CD4-positive, alpha-beta T cell treated with Interleukin-21 for 1 hour (primary cell): ENCODE measurements at regions not wholly inside any gene's neighbourhood (a gene's known extent, or its start where the extent isn't known, plus 50 kb on each side); places are given as distances from the start of the nearest gene placed in this dataset.

Experiments used
- DNase-seq: peaks from one replicate; pipeline ENCODE4 v3.0.0-alpha.2; 2020

GRCh38 chr20:4600308-4601014, 85.8 kb upstream of the PRNP start:
- no peak for DNase-seq

- no peak for DNase-seq
Observed at GRCh38 chr20:4597215-4597614, 89.0 kb upstream of the PRNP start.

- DNase-seq = no peak
Observed at GRCh38 chr20:4593149-4593525, 93.1 kb upstream of the PRNP start.

- DNase-seq = peak; percentile 41
Observed at GRCh38 chr20:4592316-4593148, 93.7 kb upstream of the PRNP start.

- DNase-seq = no peak
Observed at GRCh38 chr20:4591975-4592315, 94.3 kb upstream of the PRNP start.

DNA sequence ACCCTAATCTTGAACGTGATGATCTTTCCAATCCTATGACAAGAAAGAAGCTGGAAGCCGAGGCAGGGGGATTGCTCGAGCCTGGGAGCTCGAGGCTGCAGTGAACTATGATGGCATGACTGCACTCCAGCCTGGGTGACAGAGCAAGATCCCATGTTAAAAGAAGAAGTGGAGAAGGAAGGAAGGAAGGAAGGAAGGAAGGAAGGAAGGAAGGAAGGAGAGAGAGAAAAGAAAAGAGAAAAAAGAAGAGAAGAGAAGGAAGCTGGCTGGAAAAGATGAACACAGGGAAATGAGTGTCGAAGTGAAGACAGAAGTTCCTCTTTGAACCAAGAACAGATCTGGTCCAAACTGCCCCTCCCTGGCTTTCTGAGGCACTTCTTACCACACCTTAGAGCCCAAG, 100.5 kb upstream of the PRNP start:
- DNase-seq = no peak

DNA sequence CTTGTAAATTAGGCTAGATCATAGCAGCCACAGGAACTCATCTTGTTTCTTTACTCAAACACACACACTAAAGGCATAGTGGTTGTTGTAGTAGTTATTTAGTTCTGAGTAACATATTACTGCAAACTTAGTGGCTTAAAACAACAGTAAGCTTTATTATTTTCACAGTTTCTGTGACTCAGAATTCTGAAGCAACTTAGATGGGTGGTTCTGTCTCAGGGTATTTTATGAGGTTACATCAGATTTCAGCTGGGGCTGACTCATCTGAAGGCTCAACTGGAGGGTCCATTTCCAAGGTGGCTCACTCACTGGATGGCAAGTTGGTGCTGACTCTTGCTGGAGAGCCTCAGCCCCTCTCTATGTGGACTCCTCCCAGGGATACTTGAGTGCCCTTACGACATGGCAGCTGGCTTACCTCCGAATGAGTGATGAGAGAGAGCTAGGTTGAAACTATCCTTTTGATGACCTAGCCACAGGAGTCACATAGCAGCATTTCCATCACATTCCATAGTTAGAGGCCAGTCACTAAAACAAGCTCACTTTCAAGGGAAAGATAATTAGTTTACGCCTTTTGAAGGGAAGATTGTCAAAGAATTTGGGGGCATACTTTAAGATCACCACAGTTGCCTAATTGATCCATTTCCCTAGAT, 101.0 kb upstream of the PRNP start:
- no peak for DNase-seq

DNA sequence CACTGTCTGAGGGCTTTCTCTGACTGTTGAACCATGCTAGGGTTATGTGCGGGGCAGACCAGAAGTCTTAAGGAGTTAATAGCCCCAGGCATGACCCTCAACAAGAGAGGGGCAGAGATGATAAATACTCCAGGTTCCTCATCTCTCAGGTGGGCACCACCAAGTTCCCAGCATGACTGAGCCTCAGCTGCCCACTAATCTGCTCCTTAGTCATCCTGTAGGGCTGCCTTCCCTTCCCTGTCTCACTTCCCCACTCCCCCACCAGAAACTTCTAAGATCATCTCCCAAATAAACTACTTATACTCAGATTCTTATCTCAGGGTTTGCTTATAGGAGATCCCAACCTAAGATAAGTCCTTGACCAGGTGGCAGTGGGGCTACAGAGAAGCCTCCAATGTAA, 101.7 kb upstream of the PRNP start:
- no peak for DNase-seq

DNA sequence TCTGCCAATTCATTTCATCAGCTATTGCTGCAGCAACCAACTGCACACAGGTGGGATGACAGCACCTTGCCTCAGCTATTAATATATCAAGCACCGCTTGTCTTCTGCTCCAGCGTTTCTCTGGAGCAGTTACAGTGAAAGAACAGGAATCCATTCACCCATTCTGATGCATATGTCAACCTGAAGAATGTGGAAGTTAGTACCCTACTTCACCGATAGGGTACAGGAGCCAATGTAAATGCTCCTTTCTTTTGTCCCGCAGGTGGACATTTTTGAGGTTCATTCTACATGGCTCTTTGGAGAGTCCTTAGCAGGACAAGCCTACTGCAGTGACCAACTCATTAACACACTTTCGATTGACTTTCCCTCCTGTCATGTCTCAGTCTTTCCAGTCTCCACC, 104.4 kb upstream of the PRNP start:
- DNase-seq = no peak

DNA sequence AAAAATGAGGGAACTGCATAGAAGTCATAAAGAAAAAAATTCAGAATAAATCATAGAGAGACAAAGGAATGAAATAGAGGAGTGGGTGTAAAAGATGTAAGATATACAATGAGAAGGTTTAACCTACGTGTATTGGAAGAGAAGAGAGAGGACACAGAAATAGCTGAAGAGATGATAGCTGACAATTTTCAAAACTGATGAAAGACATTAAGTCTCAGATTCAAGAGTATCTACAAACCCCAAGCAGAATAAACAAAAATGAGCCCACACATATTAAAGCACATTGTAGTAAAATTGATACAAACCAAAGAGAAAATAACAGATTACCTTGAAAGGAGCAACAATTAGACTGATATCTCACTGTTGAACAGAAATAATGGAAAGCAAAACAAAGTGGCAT, 107.9 kb upstream of the PRNP start:
- DNase-seq = no peak

- DNase-seq = no peak
Observed at GRCh38 chr20:4574356-4574690, 111.9 kb upstream of the PRNP start.

GRCh38 chr20:4573564-4574355, 112.5 kb upstream of the PRNP start:
- no peak for DNase-seq

- DNase-seq = no peak
Observed at GRCh38 chr20:4571759-4572531, 114.3 kb upstream of the PRNP start.

DNA sequence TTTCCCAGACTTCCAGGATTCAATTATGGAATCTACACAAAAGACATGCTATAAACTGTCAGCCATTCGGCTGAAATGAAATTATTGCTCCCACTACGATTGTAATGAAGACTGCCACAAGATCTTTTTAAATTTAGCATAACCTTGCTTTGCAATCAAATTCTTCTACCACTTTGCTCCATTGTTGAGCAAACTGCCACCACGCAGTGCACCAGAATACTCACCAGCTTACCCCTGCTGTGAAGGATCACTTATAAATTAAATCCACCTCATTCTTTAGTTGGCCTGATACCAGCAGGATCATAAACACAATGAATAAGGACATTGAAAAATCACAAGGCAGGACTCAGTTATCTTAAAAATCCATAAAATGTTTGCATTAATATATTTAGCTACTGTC, 116.4 kb upstream of the PRNP start:
- no peak for DNase-seq

GRCh38 chr20:4569092-4569491, 117.2 kb upstream of the PRNP start:
- DNase-seq = no peak

DNA sequence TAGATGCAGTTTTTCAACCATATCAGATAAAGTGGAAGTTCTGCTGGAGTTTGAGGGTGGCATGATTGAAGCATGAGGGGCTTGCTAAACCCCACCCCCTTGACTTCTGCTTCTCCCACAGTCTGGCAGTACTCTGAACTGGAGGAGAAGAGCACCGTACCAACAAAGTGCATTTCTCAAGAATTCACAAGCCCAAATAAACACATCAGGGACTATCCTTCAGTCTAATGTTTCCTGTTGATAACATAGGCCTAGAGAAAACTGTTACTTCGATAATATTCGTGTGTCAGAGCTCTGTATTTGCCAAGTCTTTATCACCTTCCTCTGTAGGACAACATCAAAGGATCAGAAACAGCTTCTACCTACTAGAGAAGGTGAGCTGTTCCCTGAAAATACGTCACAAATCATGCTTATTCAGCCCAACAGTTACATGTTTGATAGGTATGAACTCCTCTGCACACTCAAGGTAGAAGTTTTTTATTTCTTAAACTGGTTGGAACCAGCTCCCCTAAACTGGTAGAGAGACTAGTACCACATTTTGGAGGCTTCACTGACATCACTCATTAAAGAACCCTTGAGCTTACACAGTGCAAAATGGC, 117.8 kb upstream of the PRNP start:
- no peak for DNase-seq

DNA sequence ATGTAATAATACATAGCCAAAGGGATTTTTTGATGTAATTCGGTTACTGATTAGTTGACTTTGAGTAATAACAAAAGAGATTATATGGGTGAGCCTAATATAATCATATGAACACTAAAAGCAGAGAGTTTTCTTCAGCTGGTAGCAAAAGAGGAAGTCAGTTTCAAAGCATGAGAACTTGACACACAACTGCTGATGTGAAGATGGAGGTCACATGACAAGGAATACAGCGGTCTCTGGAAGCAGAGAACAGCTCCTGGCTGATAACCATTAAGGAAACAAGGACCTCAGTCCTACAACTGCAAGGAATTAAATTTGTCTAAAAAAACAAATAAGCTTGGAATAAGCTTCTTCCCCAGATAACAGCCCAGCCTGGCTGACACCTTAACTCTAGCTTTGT, 119.1 kb upstream of the PRNP start:
- no peak for DNase-seq

GRCh38 chr20:4563534-4563933, 122.7 kb upstream of the PRNP start:
- DNase-seq = no peak

DNA sequence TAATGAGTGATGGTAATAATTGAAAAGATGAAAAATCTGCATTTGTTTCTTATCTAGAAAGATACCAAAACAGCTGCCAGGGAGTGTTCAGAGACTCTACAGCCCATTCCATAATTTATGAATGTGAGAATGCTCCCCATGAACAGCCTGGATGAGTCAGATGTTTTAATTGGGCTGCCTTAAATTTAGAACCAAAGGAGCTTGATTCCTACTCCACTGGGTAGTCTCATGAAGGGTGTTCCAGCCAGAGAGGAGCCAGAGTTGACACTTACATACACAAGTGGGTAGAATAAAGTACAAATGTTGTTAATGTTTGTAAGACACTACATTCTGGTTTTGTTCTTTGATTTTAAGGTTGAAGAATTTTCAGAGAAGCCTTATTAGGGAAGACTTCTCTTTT, 123.2 kb upstream of the PRNP start:
- DNase-seq = no peak

GRCh38 chr20:4560667-4561066, 125.6 kb upstream of the PRNP start:
- no peak for DNase-seq

- no peak for DNase-seq
Observed at GRCh38 chr20:4559906-4560305, 126.3 kb upstream of the PRNP start.

- no peak for DNase-seq
Observed at GRCh38 chr20:4559106-4559505, 127.2 kb upstream of the PRNP start.
